Mesendoderm (in vitro differentiated cells): ENCODE measurements at regions not wholly inside any gene's neighbourhood (a gene's known extent, or its start where the extent isn't known, plus 50 kb on each side); places are given as distances from the start of the nearest gene placed in this dataset.
"Not testable (repeated sequence)": the region's sequence is repeated elsewhere in the genome, so short reads cannot be mapped to it uniquely, and the experiment has no call there.

Source experiments
- DNase-seq: peaks from one replicate; pipeline ENCODE4 v3.0.0; 2013
- H2AK5ac ChIP-seq: 2 replicates; pipeline ENCODE4 v1.6.1; 2013; ENCODE audit warnings: low read length, inconsistent platforms
- H2BK120ac ChIP-seq: 2 replicates; pipeline ENCODE4 v1.6.1; 2013; ENCODE audit warnings: low read depth, mild to moderate bottlenecking, low read length, moderate library complexity, mixed read lengths
- H2BK15ac ChIP-seq: replicated peaks from 2 replicates; pipeline ENCODE4 v1.6.1; 2013; ENCODE audit warnings: low read depth, mild to moderate bottlenecking, moderate library complexity
- H2BK5ac ChIP-seq: 2 replicates; pipeline ENCODE4 v1.6.1; 2013; ENCODE audit warnings: low read length, inconsistent platforms
- H3K18ac ChIP-seq: 2 replicates; pipeline ENCODE4 v1.6.1; 2013; ENCODE audit warnings: mild to moderate bottlenecking, low read length, mixed read lengths
- H3K23ac ChIP-seq: one replicate; pipeline ENCODE4 v1.6.1; 2013; ENCODE audit warnings: low read length
- H3K27ac ChIP-seq: 2 replicates; pipeline ENCODE4 v1.5.1; 2013; ENCODE audit warnings: low read depth, mild to moderate bottlenecking, inconsistent platforms, low read length, moderate library complexity
- H3K27me3 ChIP-seq: 2 replicates; pipeline ENCODE4 v1.6.1; 2013; ENCODE audit warnings: low read length, control low read depth, mild to moderate bottlenecking, inconsistent platforms; ENCODE audit not compliant: insufficient read depth, poor library complexity
- H3K36me3 ChIP-seq: 2 replicates; pipeline ENCODE4 v1.6.1; 2013; ENCODE audit warnings: low read length, inconsistent platforms; ENCODE audit not compliant: control insufficient read depth, insufficient read depth
- H3K4ac ChIP-seq: one replicate; pipeline ENCODE4 v1.6.1; 2013; ENCODE audit warnings: low read depth, mild to moderate bottlenecking, low read length, moderate library complexity
- H3K4me1 ChIP-seq: 2 replicates; pipeline ENCODE4 v1.6.1; 2013; ENCODE audit warnings: low read depth, low read length, inconsistent platforms; ENCODE audit not compliant: control insufficient read depth
- H3K4me2 ChIP-seq: 2 replicates; pipeline ENCODE4 v1.6.1; 2013; ENCODE audit warnings: low read length
- H3K4me3 ChIP-seq: 2 replicates; pipeline ENCODE4 v1.5.1; 2013; ENCODE audit warnings: mild to moderate bottlenecking, low read length
- H3K56ac ChIP-seq: one replicate; pipeline ENCODE4 v1.6.1; 2013; ENCODE audit warnings: low read length
- H3K79me1 ChIP-seq: 2 replicates; pipeline ENCODE4 v1.6.1; 2013; ENCODE audit warnings: low read length, inconsistent platforms
- H3K79me2 ChIP-seq: 2 replicates; pipeline ENCODE4 v1.6.1; 2013; ENCODE audit warnings: mild to moderate bottlenecking, low read length; ENCODE audit not compliant: control insufficient read depth, insufficient read depth
- H3K9ac ChIP-seq: 2 replicates; pipeline ENCODE4 v1.6.1; 2013; ENCODE audit warnings: low read length, inconsistent platforms
- H4K5ac ChIP-seq: one replicate; pipeline ENCODE4 v1.6.1; 2013; ENCODE audit warnings: low read length
- H4K8ac ChIP-seq: one replicate; pipeline ENCODE4 v1.6.1; 2013; ENCODE audit warnings: low read depth, mild to moderate bottlenecking, control low read depth, low read length, moderate library complexity
- WGBS: extraction: QIAGEN DNeasy Blood & Tissue Kit; methylation state at CpG from one replicate; pipeline ENCODE4 v1.1.7; 2013; ENCODE audit warnings: low lambda C conversion rate, missing lambda C conversion rate; ENCODE audit not compliant: insufficient coverage; ENCODE audit errors: extremely low coverage; 5-methylcytosine and 5-hydroxymethylcytosine counted together

DNA sequence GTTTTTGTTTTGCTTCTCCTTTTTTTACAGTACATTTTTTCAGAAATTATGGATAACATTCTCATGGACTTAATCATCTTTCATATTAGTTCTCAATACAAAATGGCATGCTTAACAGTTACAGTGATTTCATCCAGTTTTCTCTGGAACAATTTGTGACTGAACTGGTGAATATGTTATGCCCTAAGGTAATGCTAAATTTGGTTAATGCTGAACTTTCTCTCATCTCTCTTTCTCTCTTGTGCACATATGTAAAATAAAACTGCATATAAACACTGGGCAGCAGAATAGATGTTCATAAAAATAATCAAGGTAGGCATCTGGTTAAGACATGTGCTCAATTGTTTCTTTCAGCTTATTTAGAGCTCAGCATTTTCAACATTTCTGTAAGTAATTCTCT, 196.3 kb upstream of the TMEFF2 start:
- Histone ChIP-seq H3K79me2 (no peaks in the 10 kb centered on the region), H2BK120ac (no peak overlapping the region), H3K36me3 (no peaks in the 10 kb centered on the region), H3K56ac (no peak overlapping the region), H2BK5ac (no peak overlapping the region), H3K27me3 (no peaks in the 10 kb centered on the region), H3K27ac (no peak overlapping the region), H3K18ac (no peak overlapping the region), H3K4me1 (no peaks in the 10 kb centered on the region), H2BK15ac (no peak overlapping the region), H3K79me1 (no peaks in the 10 kb centered on the region), H3K9ac (no peak overlapping the region), H4K5ac (no peak overlapping the region), H4K8ac (no peak overlapping the region), H3K23ac (no peak overlapping the region), H3K4me2 (no peak overlapping the region), H2AK5ac (no peak overlapping the region), H3K4ac (no peak overlapping the region), H3K4me3 (no peak overlapping the region)
- DNase-seq, result no peak

DNA sequence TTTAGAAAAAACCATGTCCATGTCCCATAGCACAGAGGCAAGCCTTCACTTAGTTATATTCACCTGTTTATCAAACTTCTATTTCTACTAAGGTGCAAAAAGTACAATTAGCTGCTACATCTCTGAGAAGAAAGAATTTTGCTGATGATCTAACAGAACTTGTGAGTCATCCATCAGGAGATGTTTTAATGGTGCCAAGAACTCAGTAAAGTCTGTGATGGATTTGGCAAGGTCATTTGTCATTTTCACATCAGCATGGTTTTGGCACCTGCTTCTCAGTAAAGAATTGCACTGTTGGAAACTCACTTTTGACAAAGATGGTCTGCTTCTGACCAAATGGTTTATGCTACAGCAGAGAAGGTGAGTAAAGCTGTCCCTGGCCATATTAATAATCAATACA, 195.7 kb upstream of the TMEFF2 start:
- H2AK5ac ChIP-seq, result no peak overlapping the region
- no peak overlapping the region for H4K5ac ChIP-seq
- no peak overlapping the region for H3K4ac ChIP-seq
- no peak overlapping the region for H2BK5ac ChIP-seq
- no peak overlapping the region for H3K27ac ChIP-seq
- no peaks in the 10 kb centered on the region for H3K27me3 ChIP-seq
- no peak overlapping the region for H4K8ac ChIP-seq
- H3K4me2 ChIP-seq, result no peak overlapping the region
- no peak overlapping the region for H3K4me3 ChIP-seq
- no peaks in the 10 kb centered on the region for H3K4me1 ChIP-seq
- H3K79me1 ChIP-seq, result no peaks in the 10 kb centered on the region
- H3K36me3 ChIP-seq, result no peaks in the 10 kb centered on the region
- H3K9ac ChIP-seq, result no peak overlapping the region
- no peak overlapping the region for H3K18ac ChIP-seq
- DNase-seq, result no peak
- no peak overlapping the region for H2BK120ac ChIP-seq
- no peak overlapping the region for H3K56ac ChIP-seq
- H3K79me2 ChIP-seq, result no peaks in the 10 kb centered on the region
- no peak overlapping the region for H3K23ac ChIP-seq
- no peak overlapping the region for H2BK15ac ChIP-seq

DNA sequence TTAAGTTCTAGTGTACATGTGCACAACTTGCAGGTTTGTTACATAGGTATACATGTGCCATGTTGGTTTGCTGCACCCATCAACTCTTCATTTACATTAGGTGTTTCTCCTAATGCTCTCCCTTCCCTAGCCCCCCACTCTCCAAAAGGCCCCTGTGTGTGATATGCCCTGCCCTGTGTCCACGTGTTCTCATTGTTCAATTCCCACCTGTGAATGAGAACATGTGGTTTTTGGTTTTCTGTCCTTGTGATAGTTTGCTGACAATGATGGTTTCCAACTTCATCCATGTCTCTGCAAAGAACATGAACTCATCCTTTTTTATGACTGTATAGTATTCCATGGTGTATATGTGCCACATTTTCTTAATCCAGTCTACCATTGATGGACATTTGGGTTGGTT, 189.5 kb upstream of the TMEFF2 start:
- H3K4me3 ChIP-seq, H3K27ac ChIP-seq, H4K8ac ChIP-seq, H3K56ac ChIP-seq, H3K4me2 ChIP-seq, H3K9ac ChIP-seq, H3K4ac ChIP-seq, DNase-seq, H2BK120ac ChIP-seq, H3K18ac ChIP-seq, H3K79me2 ChIP-seq, H2BK5ac ChIP-seq, H3K23ac ChIP-seq, H3K79me1 ChIP-seq, H3K4me1 ChIP-seq, H2AK5ac ChIP-seq, H3K27me3 ChIP-seq, H3K36me3 ChIP-seq, H2BK15ac ChIP-seq, H4K5ac ChIP-seq: not testable (repeated sequence)
- WGBS, result no CpG with 5 or more reads among the region's 1 CpG

DNA sequence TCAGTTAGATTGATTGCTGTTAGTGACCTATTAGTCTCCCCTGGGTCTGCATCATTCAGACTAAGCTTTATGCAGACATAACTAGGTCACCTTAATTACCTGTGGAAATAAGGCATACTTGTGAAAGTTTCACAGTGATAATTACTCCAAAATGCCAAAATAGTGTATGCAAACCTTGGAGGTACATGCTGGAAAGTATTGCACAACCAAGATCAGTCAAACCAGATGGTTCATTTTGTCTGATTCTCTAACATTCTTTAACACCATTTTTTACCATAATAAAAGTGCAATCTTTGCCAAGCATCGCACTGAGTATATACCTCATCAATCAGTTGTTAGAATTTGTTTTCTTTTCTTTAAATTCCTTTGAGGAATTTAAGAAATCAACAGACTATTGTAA, 186.3 kb upstream of the TMEFF2 start:
- Histone ChIP-seq H3K4me2 (no peak overlapping the region), H3K9ac (no peak overlapping the region), H3K4ac (no peak overlapping the region), H3K36me3 (no peaks in the 10 kb centered on the region), H4K8ac (no peak overlapping the region), H3K56ac (no peak overlapping the region), H2AK5ac (no peak overlapping the region), H3K4me3 (no peak overlapping the region), H2BK5ac (no peak overlapping the region), H2BK15ac (no peak overlapping the region), H3K27me3 (no peaks in the 10 kb centered on the region), H3K79me2 (no peaks in the 10 kb centered on the region), H3K18ac (no peak overlapping the region), H3K27ac (no peak overlapping the region), H2BK120ac (no peak overlapping the region), H4K5ac (no peak overlapping the region), H3K23ac (no peak overlapping the region), H3K79me1 (no peaks in the 10 kb centered on the region), H3K4me1 (no peaks in the 10 kb centered on the region)
- no peak for DNase-seq
- WGBS, result no CpG with 5 or more reads among the region's 1 CpG

DNA sequence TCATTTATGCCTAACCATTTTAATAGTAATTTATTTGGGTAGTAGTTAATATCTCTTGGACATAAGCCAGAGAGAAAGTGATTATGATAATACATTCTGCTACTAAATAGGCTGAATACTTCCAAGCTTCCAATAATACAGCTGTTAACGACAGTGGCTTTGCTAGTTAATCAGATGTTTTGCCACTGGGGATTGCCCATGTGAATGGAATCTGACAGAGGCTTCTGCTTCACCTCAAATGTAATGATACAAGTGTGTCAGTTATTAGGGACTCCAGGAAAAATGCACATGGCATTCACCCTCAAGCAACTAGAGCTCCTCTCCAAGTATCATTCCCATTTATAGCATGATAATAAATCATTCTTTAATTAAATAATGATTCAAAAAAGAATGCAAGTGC, 185.0 kb upstream of the TMEFF2 start:
- no peaks in the 10 kb centered on the region for H3K36me3 ChIP-seq
- H2BK120ac ChIP-seq, result no peak overlapping the region
- H3K4me3 ChIP-seq, result no peak overlapping the region
- no peaks in the 10 kb centered on the region for H3K4me1 ChIP-seq
- no peak overlapping the region for H3K9ac ChIP-seq
- H2BK5ac ChIP-seq, result no peak overlapping the region
- no peaks in the 10 kb centered on the region for H3K79me1 ChIP-seq
- no peak overlapping the region for H2AK5ac ChIP-seq
- no peak overlapping the region for H3K56ac ChIP-seq
- H4K5ac ChIP-seq, result no peak overlapping the region
- H3K27ac ChIP-seq, result no peak overlapping the region
- H4K8ac ChIP-seq, result no peak overlapping the region
- H3K4ac ChIP-seq, result no peak overlapping the region
- H3K79me2 ChIP-seq, result no peaks in the 10 kb centered on the region
- no peaks in the 10 kb centered on the region for H3K27me3 ChIP-seq
- H3K23ac ChIP-seq, result no peak overlapping the region
- H3K4me2 ChIP-seq, result no peak overlapping the region
- no CpG with 5 or more reads among the region's 1 CpG for WGBS
- no peak overlapping the region for H3K18ac ChIP-seq
- no peak for DNase-seq
- H2BK15ac ChIP-seq, result no peak overlapping the region

DNA sequence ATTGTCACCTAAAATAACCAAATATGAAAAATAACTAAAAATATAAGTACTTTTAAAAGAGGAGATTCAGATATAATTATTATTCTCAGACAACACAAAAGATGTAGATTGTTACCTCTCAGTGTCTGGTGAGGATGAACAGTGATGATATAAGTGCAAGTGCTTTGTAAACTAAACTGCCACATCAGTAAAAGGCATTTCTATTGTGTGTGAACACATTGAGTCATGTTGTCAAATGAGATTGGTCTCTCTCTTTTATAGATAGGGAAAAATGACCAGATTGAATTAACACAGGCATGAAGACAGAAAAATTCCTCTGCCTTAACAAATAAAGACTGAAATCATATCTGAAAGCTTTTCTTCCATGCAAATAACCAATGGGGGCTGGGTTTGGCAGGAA, 182.4 kb upstream of the TMEFF2 start:
- no peak overlapping the region for H2BK15ac ChIP-seq
- no peak overlapping the region for H2BK5ac ChIP-seq
- no peak overlapping the region for H4K8ac ChIP-seq
- H3K27ac ChIP-seq, result no peak overlapping the region
- no peak overlapping the region for H3K4ac ChIP-seq
- H3K56ac ChIP-seq, result no peak overlapping the region
- H3K4me1 ChIP-seq, result no peaks in the 10 kb centered on the region
- H4K5ac ChIP-seq, result no peak overlapping the region
- H3K27me3 ChIP-seq, result no peaks in the 10 kb centered on the region
- no peaks in the 10 kb centered on the region for H3K79me2 ChIP-seq
- no peak overlapping the region for H3K18ac ChIP-seq
- no peak overlapping the region for H3K23ac ChIP-seq
- no peak overlapping the region for H2AK5ac ChIP-seq
- no peak overlapping the region for H3K9ac ChIP-seq
- H2BK120ac ChIP-seq, result no peak overlapping the region
- no peak overlapping the region for H3K4me3 ChIP-seq
- no peaks in the 10 kb centered on the region for H3K79me1 ChIP-seq
- no peaks in the 10 kb centered on the region for H3K36me3 ChIP-seq
- DNase-seq, result no peak
- no peak overlapping the region for H3K4me2 ChIP-seq
